ENCODE measurements at regions not wholly inside any gene's neighbourhood (a gene's known extent, or its start where the extent isn't known, plus 50 kb on each side); places are given as distances from the start of the nearest gene placed in this dataset.

DNA sequence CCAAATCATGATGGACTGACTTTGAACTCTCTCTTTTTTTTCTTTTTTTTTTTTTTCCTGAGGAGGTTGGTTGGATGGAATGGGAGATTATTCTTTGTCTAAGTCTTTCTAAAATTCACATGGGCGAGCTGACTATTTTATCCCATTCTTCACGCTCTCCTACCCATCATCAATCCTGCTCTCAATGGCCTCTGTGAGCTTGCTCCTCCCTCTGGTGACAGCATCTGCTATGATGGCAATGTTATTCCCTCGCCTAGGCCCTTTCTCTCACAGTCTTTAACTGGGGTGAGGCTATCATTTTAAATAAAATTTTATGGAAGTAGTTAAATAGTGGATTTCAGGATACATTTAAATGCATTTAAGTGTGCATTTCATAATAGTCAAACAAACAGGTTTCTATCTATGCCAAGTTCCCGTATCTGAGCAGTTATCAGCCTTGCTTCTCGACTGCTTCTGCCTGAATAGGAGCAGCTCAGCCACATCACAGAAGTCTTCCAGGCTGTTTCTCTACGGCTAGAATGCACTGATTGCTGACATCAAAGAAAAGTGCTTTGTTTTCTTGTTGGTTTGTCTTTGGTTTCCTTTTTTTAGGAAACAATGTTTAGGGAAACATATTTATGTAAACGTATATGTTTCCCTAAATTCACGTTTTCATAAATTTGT is 2233.8 kb downstream of the MAT2B start:
- H3K79me2 ChIP-seq (ENCODE audit: insufficient read depth, low read length) = no peaks in the 10 kb centered on the region
- no peak overlapping the region for H2AFZ ChIP-seq (ENCODE audit: low read length)
- no peak overlapping the region for H3K4me2 ChIP-seq (ENCODE audit: insufficient read depth, low read length)
- no peaks in the 10 kb centered on the region for H3K36me3 ChIP-seq (ENCODE audit: insufficient read depth, low read length)
- no peaks in the 10 kb centered on the region for H3K27me3 ChIP-seq (ENCODE audit: insufficient read depth, low read length)
- no peak overlapping the region for H3K4me3 ChIP-seq (ENCODE audit: insufficient read depth, low read length)
- TF ChIP-seq, protein P1, sequence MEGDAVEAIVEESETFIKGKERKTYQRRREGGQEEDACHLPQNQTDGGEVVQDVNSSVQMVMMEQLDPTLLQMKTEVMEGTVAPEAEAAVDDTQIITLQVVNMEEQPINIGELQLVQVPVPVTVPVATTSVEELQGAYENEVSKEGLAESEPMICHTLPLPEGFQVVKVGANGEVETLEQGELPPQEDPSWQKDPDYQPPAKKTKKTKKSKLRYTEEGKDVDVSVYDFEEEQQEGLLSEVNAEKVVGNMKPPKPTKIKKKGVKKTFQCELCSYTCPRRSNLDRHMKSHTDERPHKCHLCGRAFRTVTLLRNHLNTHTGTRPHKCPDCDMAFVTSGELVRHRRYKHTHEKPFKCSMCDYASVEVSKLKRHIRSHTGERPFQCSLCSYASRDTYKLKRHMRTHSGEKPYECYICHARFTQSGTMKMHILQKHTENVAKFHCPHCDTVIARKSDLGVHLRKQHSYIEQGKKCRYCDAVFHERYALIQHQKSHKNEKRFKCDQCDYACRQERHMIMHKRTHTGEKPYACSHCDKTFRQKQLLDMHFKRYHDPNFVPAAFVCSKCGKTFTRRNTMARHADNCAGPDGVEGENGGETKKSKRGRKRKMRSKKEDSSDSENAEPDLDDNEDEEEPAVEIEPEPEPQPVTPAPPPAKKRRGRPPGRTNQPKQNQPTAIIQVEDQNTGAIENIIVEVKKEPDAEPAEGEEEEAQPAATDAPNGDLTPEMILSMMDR (IDR thresholded peaks at IDR 0.05; ENCODE audit: extremely low read depth, low read depth, low read length) = no peak
- H3K9me3 ChIP-seq (ENCODE audit: low read depth, low read length) = peaks cover 3% of the 10 kb centered on the region
- H4K20me1 ChIP-seq (ENCODE audit: insufficient read depth, low read length) = no peaks in the 10 kb centered on the region
- H3K4me1 ChIP-seq (ENCODE audit: insufficient read depth, low read length) = no peaks in the 10 kb centered on the region
- H3K27ac ChIP-seq (ENCODE audit: low read depth, low read length) = no peak overlapping the region
- DNase-seq (ENCODE audit: insufficient read length, low spot score, missing footprints) = no peak

DNA sequence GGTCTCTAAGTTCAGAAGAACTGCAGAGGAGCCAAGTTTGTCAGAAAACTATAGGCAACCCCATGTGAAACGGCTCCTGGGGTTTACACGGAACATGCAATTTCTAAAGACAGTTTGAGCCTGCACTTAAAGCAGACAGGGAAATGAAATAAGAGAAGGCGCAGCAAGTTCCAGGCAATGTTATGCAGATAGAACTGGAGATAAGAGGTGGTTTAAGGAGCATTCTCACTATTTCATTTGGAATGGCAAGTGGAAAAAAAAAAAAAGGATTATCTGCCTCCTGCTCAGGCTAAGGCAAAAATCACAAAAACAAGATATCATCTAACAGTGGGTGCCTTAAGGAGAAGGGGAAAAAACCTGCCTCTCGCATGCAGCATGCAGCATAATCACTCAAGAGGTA is 2252.4 kb downstream of the MAT2B start:
- DNase-seq (ENCODE audit: insufficient read length, low spot score, missing footprints) = no peak
- H3K4me3 ChIP-seq (ENCODE audit: insufficient read depth, low read length) = no peak overlapping the region
- H3K27me3 ChIP-seq (ENCODE audit: insufficient read depth, low read length) = no peaks in the 10 kb centered on the region
- TF ChIP-seq, protein P1 (IDR thresholded peaks at IDR 0.05; ENCODE audit: extremely low read depth, low read depth, low read length) = no peak
- H3K9me3 ChIP-seq (ENCODE audit: low read depth, low read length) = no peaks in the 10 kb centered on the region
- H3K36me3 ChIP-seq (ENCODE audit: insufficient read depth, low read length) = no peaks in the 10 kb centered on the region
- no peak overlapping the region for H2AFZ ChIP-seq (ENCODE audit: low read length)
- H4K20me1 ChIP-seq (ENCODE audit: insufficient read depth, low read length) = no peaks in the 10 kb centered on the region
- no peaks in the 10 kb centered on the region for H3K79me2 ChIP-seq (ENCODE audit: insufficient read depth, low read length)
- H3K27ac ChIP-seq (ENCODE audit: low read depth, low read length) = no peak overlapping the region
- H3K4me2 ChIP-seq (ENCODE audit: insufficient read depth, low read length) = no peak overlapping the region
- H3K4me1 ChIP-seq (ENCODE audit: insufficient read depth, low read length) = no peaks in the 10 kb centered on the region

DNA sequence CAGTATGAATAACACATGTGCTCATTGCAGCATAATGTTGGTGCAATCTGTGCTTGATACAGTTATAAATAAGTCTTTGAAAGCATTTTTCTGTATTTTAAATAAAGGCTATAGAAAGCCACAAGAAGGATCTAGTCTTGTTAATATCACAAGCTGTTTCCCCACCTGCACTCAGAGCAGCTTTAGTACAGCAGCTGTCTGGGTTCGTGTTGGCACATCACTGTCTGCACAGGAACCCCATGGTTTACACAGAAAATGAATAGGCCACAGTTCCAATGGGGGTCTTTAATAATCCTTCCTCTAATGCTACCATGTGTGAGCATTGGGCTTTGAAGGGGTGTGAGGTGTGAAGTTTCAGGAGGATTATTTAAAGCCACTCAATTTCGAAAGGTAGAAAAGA is 2269.7 kb downstream of the MAT2B start:
- Histone ChIP-seq H3K79me2 (ENCODE audit: insufficient read depth, low read length) (no peaks in the 10 kb centered on the region), H3K9me3 (ENCODE audit: low read depth, low read length) (peaks cover 5% of the 10 kb centered on the region), H2AFZ (ENCODE audit: low read length) (no peak overlapping the region), H3K27ac (ENCODE audit: low read depth, low read length) (no peak overlapping the region), H3K4me3 (ENCODE audit: insufficient read depth, low read length) (no peak overlapping the region), H4K20me1 (ENCODE audit: insufficient read depth, low read length) (no peaks in the 10 kb centered on the region), H3K4me2 (ENCODE audit: insufficient read depth, low read length) (no peak overlapping the region), H3K4me1 (ENCODE audit: insufficient read depth, low read length) (no peaks in the 10 kb centered on the region), H3K27me3 (ENCODE audit: insufficient read depth, low read length) (no peaks in the 10 kb centered on the region), H3K36me3 (ENCODE audit: insufficient read depth, low read length) (no peaks in the 10 kb centered on the region)
- TF ChIP-seq, protein P1 (IDR thresholded peaks at IDR 0.05; ENCODE audit: extremely low read depth, low read depth, low read length) = no peak
- no peak for DNase-seq (ENCODE audit: insufficient read length, low spot score, missing footprints)

DNA sequence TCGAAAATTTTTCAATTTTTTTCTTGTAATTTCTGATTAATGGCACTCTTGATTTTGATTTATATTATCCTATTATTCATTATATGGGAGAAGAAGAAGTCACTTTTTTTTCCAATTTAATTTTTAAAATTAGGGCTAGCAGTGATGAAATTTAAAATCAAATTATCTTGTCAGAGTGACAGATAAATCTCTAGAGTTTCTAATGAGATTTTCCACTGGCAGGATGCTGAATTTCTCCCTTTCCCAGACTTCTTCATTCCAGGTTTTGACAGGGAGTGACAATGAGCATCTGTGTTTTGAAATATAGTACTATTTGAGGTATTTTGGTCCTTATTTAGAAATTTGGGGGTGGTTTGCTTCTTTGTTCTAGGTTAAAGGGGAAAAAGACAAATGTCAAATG is 2274.1 kb downstream of the MAT2B start:
- H3K27me3 ChIP-seq (ENCODE audit: insufficient read depth, low read length) = no peaks in the 10 kb centered on the region
- TF ChIP-seq, protein P1 (IDR thresholded peaks at IDR 0.05; ENCODE audit: extremely low read depth, low read depth, low read length) = no peak
- no peaks in the 10 kb centered on the region for H3K36me3 ChIP-seq (ENCODE audit: insufficient read depth, low read length)
- peaks cover 2% of the 10 kb centered on the region for H3K9me3 ChIP-seq (ENCODE audit: low read depth, low read length)
- no peak overlapping the region for H2AFZ ChIP-seq (ENCODE audit: low read length)
- no peak for DNase-seq (ENCODE audit: insufficient read length, low spot score, missing footprints)
- no peaks in the 10 kb centered on the region for H3K4me1 ChIP-seq (ENCODE audit: insufficient read depth, low read length)
- no peaks in the 10 kb centered on the region for H4K20me1 ChIP-seq (ENCODE audit: insufficient read depth, low read length)
- no peaks in the 10 kb centered on the region for H3K79me2 ChIP-seq (ENCODE audit: insufficient read depth, low read length)
- H3K4me3 ChIP-seq (ENCODE audit: insufficient read depth, low read length) = no peak overlapping the region
- no peak overlapping the region for H3K27ac ChIP-seq (ENCODE audit: low read depth, low read length)
- H3K4me2 ChIP-seq (ENCODE audit: insufficient read depth, low read length) = no peak overlapping the region
